ENCODE measurements at regions not wholly inside any gene's neighbourhood (a gene's known extent, or its start where the extent isn't known, plus 50 kb on each side); places are given as distances from the start of the nearest gene placed in this dataset.

DNA sequence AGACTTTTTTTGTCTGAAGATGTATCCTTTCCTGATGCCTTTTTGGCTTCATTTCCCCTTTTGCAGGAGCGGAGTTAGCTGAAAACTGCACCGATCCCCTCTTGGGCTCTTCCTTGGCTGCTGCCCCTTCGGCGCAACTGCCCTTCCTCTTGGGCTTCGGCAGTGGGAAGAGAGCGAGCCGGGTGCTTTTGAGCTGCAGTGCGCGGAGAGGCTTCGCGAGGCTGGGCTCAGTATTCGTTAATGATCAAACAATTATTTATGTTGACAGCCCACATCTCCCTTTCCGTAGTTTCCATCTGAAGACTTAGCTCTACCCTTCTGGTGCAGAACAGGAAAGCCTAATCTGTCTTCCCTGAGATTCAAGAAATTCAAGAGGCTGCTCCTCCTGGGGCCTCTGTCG lies 170.8 kb downstream of the CSNK2A3 start:
- no peak for TF ChIP-seq CTBP1 (IDR thresholded peaks at IDR 0.05; ENCODE audit: borderline replicate concordance)
- no peak for TF ChIP-seq L3MBTL2 (conservative IDR thresholded peaks at IDR 0.05)
- no peak for TF ChIP-seq ZNF384 (IDR thresholded peaks at IDR 0.05)
- no peak for TF ChIP-seq BHLHE40 (IDR thresholded peaks at IDR 0.05; ENCODE audit: borderline replicate concordance)
- no peak for TF ChIP-seq NFRKB (IDR thresholded peaks at IDR 0.05)
- ChIA-PET CTCF (no interaction called here), POLR2A (no interaction called here)
- DNase-seq (ENCODE audit: extremely low spot score): no peak

DNA sequence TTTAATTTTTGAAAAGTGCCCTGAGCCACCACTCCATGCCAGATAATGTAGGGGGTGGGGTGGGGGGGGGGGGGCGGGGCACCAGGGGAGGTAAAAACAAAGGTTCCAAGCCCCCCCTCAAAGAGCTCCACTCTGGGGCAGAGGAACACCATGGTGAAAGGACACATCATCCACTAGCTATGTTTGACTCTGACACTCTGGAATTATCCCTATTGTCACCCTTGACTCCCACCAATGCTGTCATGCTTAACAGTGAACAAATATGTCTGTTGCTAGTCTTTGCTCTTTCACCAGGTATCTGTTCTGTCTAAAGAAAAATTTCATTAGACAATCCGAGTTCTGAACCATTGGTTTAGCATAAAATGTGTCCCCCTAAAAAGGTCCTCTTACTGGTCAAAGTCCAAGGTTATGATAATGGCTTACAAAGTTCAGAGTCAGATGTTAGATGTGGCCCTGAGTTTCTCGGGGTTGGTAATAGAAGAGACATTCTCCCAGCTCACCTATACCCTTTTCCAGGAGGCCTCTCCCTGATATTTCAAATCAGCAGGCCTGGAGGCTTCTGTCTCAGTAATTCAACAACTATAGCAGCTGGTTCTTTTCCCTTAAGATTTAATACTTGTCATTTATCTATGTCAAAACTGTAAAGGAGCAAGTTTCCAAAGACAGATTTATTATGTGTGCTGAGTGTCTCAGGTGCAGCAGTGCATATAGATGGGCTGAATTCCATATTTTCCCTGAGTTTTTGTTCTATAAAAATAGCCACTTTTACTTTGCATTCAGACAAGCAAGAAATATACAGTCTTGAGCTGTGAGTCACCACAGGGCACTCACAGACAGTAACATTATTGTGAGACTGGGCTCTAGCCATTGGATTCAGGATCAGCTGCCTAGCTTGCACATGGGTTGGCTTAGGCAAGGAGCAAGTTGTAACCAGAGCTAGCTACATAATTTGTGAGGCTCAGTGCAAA lies 174.1 kb downstream of the CSNK2A3 start:
- no peak for TF ChIP-seq FOXA1 (IDR thresholded peaks at IDR 0.05)
- TF ChIP-seq FOXM1 (IDR thresholded peaks at IDR 0.05; ENCODE audit: borderline replicate concordance): no peak
- TF ChIP-seq L3MBTL2 (conservative IDR thresholded peaks at IDR 0.05): no peak
- TF ChIP-seq NFRKB (IDR thresholded peaks at IDR 0.05): no peak
- TF ChIP-seq TARDBP (IDR thresholded peaks at IDR 0.05): no peak
- TF ChIP-seq ARNT (IDR thresholded peaks at IDR 0.05): no peak
- TF ChIP-seq ELF4 (IDR thresholded peaks at IDR 0.05): no peak
- TF ChIP-seq CTBP1 (IDR thresholded peaks at IDR 0.05; ENCODE audit: borderline replicate concordance): no peak
- no peak for TF ChIP-seq BHLHE40 (IDR thresholded peaks at IDR 0.05; ENCODE audit: borderline replicate concordance)
- TF ChIP-seq SP1 (IDR thresholded peaks at IDR 0.05): no peak
- TF ChIP-seq, protein P1, sequence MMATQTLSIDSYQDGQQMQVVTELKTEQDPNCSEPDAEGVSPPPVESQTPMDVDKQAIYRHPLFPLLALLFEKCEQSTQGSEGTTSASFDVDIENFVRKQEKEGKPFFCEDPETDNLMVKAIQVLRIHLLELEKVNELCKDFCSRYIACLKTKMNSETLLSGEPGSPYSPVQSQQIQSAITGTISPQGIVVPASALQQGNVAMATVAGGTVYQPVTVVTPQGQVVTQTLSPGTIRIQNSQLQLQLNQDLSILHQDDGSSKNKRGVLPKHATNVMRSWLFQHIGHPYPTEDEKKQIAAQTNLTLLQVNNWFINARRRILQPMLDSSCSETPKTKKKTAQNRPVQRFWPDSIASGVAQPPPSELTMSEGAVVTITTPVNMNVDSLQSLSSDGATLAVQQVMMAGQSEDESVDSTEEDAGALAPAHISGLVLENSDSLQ (IDR thresholded peaks at IDR 0.05): no peak
- no peak for TF ChIP-seq FOXK2 (IDR thresholded peaks at IDR 0.05)
- TF ChIP-seq HDGF (IDR thresholded peaks at IDR 0.05; ENCODE audit: borderline replicate concordance): no peak
- TF ChIP-seq ZNF384 (IDR thresholded peaks at IDR 0.05): no peak
- TF ChIP-seq SUZ12 (IDR thresholded peaks at IDR 0.05): no peak
- TF ChIP-seq LEF1 (IDR thresholded peaks at IDR 0.05; ENCODE audit: borderline replicate concordance): no peak
- POLR2A ChIA-PET: no interaction called here
- no peak for DNase-seq (ENCODE audit: extremely low spot score)
- CTCF ChIA-PET: interaction anchor here (1.3 kb wide), 1 partner anchor 22 kb away, joined by 5 read pairs; no protein-coding TSS in a partner anchor

DNA sequence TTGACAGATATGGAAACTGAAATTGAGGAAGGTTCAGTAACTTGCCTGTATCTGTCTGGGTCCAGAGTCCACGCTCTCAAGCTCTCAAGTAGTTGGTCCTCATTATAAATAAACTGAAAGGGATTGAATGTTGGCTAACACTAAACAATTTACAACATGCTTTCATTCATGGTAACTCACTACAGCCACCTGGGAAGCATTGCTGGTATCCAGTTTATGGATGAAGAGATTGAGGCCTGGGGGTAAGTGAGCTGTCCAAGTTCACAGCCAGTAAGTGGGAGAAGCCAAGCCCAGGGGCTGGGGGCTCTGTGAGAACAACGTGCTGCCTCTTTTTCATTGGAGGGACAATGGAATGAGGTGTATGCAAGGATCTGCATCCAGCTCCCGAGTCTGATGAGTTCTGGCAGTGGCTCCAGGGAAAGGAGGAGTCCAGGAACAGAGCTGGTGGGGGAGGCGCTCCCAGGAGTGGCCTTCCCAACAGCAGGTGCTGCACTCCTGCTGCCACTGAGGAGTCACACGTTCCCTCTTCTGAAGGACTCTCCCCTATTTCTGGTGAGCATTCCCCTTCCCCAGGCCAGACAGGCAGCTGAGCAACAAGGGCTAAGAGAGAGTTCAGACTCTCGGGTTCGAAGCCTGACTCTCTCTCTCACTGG lies 175.8 kb downstream of the CSNK2A3 start:
- ChIA-PET CTCF (interaction anchor here (0.7 kb wide), 1 partner anchor 138 kb away, joined by 3 read pairs; no protein-coding TSS in a partner anchor), POLR2A (no interaction called here)
- TF ChIP-seq FOXA1 (IDR thresholded peaks at IDR 0.05): no peak
- TF ChIP-seq SUZ12 (IDR thresholded peaks at IDR 0.05): no peak
- TF ChIP-seq, protein P1 (IDR thresholded peaks at IDR 0.05): no peak
- no peak for TF ChIP-seq ARNT (IDR thresholded peaks at IDR 0.05)
- DNase-seq (ENCODE audit: extremely low spot score): no peak

DNA sequence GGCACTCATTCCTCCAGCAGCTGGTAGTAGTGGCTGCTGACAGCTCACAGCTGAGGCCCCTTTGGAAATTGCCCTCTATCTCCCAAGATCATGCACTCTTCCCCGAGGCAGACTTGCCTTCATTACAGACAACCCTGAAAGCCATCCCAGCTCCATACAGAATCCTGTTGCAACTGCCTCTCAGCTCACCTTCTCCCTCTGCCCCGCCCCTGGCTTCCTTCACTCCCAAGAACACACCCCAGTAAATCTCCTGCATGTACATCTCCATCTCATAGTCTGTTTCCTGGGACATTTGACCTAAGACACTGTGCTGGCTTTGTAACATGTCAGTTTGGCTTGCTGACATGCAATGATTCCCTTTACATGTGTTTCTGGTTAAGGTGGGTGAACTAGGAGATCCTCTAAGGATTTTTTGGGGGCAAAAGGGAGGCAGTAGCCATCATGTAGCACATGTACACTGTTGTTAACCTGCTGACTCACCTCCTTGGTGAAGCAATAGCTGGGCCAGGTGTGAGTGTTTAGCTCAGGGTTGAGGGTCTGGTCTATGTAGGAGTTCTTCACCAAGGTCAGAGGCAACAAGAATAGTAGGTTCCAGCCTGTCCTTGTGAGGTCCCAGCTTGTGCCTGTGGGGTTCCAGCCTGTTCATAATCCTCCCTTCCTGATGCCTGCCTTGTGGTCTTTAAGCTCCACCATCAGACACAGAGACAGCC lies 179.6 kb downstream of the CSNK2A3 start:
- no peak for TF ChIP-seq BHLHE40 (IDR thresholded peaks at IDR 0.05; ENCODE audit: borderline replicate concordance)
- TF ChIP-seq, protein P1 (IDR thresholded peaks at IDR 0.05): no peak
- no peak for TF ChIP-seq HDGF (IDR thresholded peaks at IDR 0.05; ENCODE audit: borderline replicate concordance)
- TF ChIP-seq FOXK2 (IDR thresholded peaks at IDR 0.05): no peak
- no peak for TF ChIP-seq LEF1 (IDR thresholded peaks at IDR 0.05; ENCODE audit: borderline replicate concordance)
- no peak for TF ChIP-seq L3MBTL2 (conservative IDR thresholded peaks at IDR 0.05)
- TF ChIP-seq NFRKB (IDR thresholded peaks at IDR 0.05): no peak
- no peak for TF ChIP-seq CTBP1 (IDR thresholded peaks at IDR 0.05; ENCODE audit: borderline replicate concordance)
- no peak for TF ChIP-seq FOXA1 (IDR thresholded peaks at IDR 0.05)
- TF ChIP-seq SUZ12 (IDR thresholded peaks at IDR 0.05): no peak
- no peak for TF ChIP-seq SP1 (IDR thresholded peaks at IDR 0.05)
- no peak for TF ChIP-seq FOXM1 (IDR thresholded peaks at IDR 0.05; ENCODE audit: borderline replicate concordance)
- no peak for TF ChIP-seq TARDBP (IDR thresholded peaks at IDR 0.05)
- no peak for TF ChIP-seq ELF4 (IDR thresholded peaks at IDR 0.05)
- no peak for TF ChIP-seq ZNF384 (IDR thresholded peaks at IDR 0.05)
- no peak for TF ChIP-seq ARNT (IDR thresholded peaks at IDR 0.05)
- DNase-seq (ENCODE audit: extremely low spot score): no peak
- CTCF ChIA-PET: no interaction called here
- POLR2A ChIA-PET: no interaction called here

DNA sequence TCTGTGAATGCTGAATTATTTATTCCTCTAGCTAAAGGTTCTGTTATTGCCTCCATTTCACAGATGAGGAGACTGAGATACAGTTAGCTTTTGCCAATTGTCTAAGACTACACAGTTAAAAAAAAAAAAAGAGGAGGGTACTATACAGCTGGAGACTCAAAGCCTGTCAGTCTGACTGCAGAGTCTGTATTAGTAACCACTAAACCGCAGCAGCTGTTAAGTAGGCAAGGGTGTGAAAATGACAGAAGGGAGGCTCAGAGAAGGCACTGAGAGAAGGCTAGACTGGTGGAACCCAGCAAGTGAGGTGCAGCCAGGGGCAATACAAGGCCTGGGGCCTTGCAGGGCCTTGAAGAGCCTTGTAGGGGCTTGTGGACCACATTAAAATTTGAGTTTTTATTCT lies 181.2 kb downstream of the CSNK2A3 start:
- ChIA-PET CTCF (no interaction called here), POLR2A (no interaction called here)
- no peak for TF ChIP-seq L3MBTL2 (conservative IDR thresholded peaks at IDR 0.05)
- TF ChIP-seq FOXK2 (IDR thresholded peaks at IDR 0.05): no peak
- no peak for TF ChIP-seq SUZ12 (IDR thresholded peaks at IDR 0.05)
- TF ChIP-seq, protein P1 (IDR thresholded peaks at IDR 0.05): no peak
- TF ChIP-seq ELF4 (IDR thresholded peaks at IDR 0.05): no peak
- TF ChIP-seq ARNT (IDR thresholded peaks at IDR 0.05): no peak
- no peak for TF ChIP-seq TARDBP (IDR thresholded peaks at IDR 0.05)
- TF ChIP-seq LEF1 (IDR thresholded peaks at IDR 0.05; ENCODE audit: borderline replicate concordance): no peak
- TF ChIP-seq CTBP1 (IDR thresholded peaks at IDR 0.05; ENCODE audit: borderline replicate concordance): no peak
- no peak for DNase-seq (ENCODE audit: extremely low spot score)
